Naive thymus-derived CD4-positive, alpha-beta T cell (primary cell): ENCODE measurements at regions not wholly inside any gene's neighbourhood (a gene's known extent, or its start where the extent isn't known, plus 50 kb on each side); places are given as distances from the start of the nearest gene placed in this dataset.

Experiments used
- ATAC-seq: fragments of 150-1000 bp; cut with Tn5 transposase; 2 replicates; pipeline ENCODE4 v1.10.0; 2021; ENCODE audit warnings: mild to moderate bottlenecking, moderate library complexity
- CTCF ChIA-PET: fragments of 350-600 bp; sonication (Branson Sonifier 250); formaldehyde crosslinking; loops from one replicate; lab custom pipeline; 2021; ENCODE audit warnings: antibody characterized with exemption; lab: Charles Lee
- POLR2A ChIA-PET: fragments of 350-600 bp; sonication (Branson Sonifier 250); formaldehyde crosslinking; loops from one replicate; lab custom pipeline; 2021; ENCODE audit warnings: antibody characterized with exemption, inconsistent platforms; lab: Charles Lee
- DNase-seq, 9 donors: peaks; one replicate each; pipeline versions ENCODE4 v3.0.0 to v3.0.0-alpha.2; 2020 to 2022; ENCODE audit warnings: mixed read lengths in 1 of 9
- H3K27ac ChIP-seq: one replicate; pipeline ENCODE4 v1.7.0; 2013; ENCODE audit warnings: mild to moderate bottlenecking, low read depth, low read length, moderate library complexity
- H3K27me3 ChIP-seq, 2 donors: one replicate each; pipeline ENCODE4 v1.7.0; 2013; ENCODE audit warnings: low read length in 2 of 2, mild to moderate bottlenecking in 2 of 2, moderate library complexity in 2 of 2; ENCODE audit not compliant: control insufficient read depth in 2 of 2, insufficient read depth in 2 of 2
- H3K36me3 ChIP-seq, 3 experiments: 1 replicate in 2 of 3; 2 replicates in 1 of 3; pipeline ENCODE4 v1.7.0; 2013; ENCODE audit warnings: low read length in 3 of 3, mild to moderate bottlenecking in 3 of 3, moderate library complexity in 1 of 3; ENCODE audit not compliant: insufficient read depth in 3 of 3, control insufficient read depth in 2 of 3
- H3K4me1 ChIP-seq, 2 donors: one replicate each; pipeline ENCODE4 v1.7.0; 2013; ENCODE audit warnings: low read length in 2 of 2, mild to moderate bottlenecking in 2 of 2, moderate library complexity in 1 of 2; ENCODE audit not compliant: control insufficient read depth in 2 of 2, insufficient read depth in 2 of 2
- H3K4me3 ChIP-seq: 2 replicates; pipeline ENCODE4 v1.7.0; 2013; ENCODE audit warnings: mild to moderate bottlenecking, low read length
- H3K9me3 ChIP-seq, 3 experiments: 1 replicate in 2 of 3; 2 replicates in 1 of 3; pipeline ENCODE4 v1.7.0; 2013; ENCODE audit warnings: low read length in 3 of 3; ENCODE audit not compliant: control insufficient read depth in 2 of 3
- H3K27ac Mint-ChIP-seq, 9 donors: one replicate each; pipeline ENCODE4 v1.8.0; 2020 to 2022; ENCODE audit warnings: mixed read lengths in 9 of 9, mild to moderate bottlenecking in 8 of 9, moderate library complexity in 5 of 9, inconsistent platforms in 2 of 9
- H3K27me3 Mint-ChIP-seq, 5 donors: one replicate each; pipeline ENCODE4 v1.8.0; 2021 to 2022; ENCODE audit warnings: mixed read lengths in 5 of 5, mild to moderate bottlenecking in 1 of 5
- H3K36me3 Mint-ChIP-seq, 5 donors: one replicate each; pipeline ENCODE4 v1.8.0; 2020 to 2022; ENCODE audit warnings: mixed read lengths in 5 of 5, mild to moderate bottlenecking in 3 of 5, inconsistent platforms in 1 of 5
- H3K4me1 Mint-ChIP-seq, 7 donors: one replicate each; pipeline ENCODE4 v1.8.0; 2020 to 2022; ENCODE audit warnings: mixed read lengths in 7 of 7, mild to moderate bottlenecking in 3 of 7, inconsistent platforms in 1 of 7
- H3K4me3 Mint-ChIP-seq, 10 donors: one replicate each; pipeline ENCODE4 v1.8.0; 2020 to 2022; ENCODE audit warnings: mild to moderate bottlenecking in 10 of 10, mixed read lengths in 10 of 10, moderate library complexity in 6 of 10, inconsistent platforms in 2 of 10
- H3K9me3 Mint-ChIP-seq, 11 donors: one replicate each; pipeline ENCODE4 v1.8.0; 2020 to 2022; ENCODE audit warnings: mixed read lengths in 11 of 11, mild to moderate bottlenecking in 4 of 11, inconsistent platforms in 1 of 11, moderate library complexity in 1 of 11
- intact Hi-C, 2 donors: fragments of 100-400 bp; cut with micrococcal nuclease; formaldehyde crosslinking; loops; one replicate each; pipeline ENCODE4 v1.15.1; 2023

- Histone ChIP-seq H3K36me3 (no peaks in the 10 kb centered on the region), H3K9me3 (peaks cover 0 to 9% (median 0%) of the 10 kb centered on the region in 3 experiments), H3K27ac (no peak overlapping the region), H3K4me1 (no peaks in the 10 kb centered on the region), H3K4me3 (no peak overlapping the region), H3K27me3 (no peaks in the 10 kb centered on the region)
- Mint-ChIP-seq H3K4me3 (no peak overlapping the region), H3K27ac (no peak overlapping the region), H3K9me3 (peaks cover 3 to 12% (median 8%) of the 10 kb centered on the region in 11 donors), H3K27me3 (no peaks in the 10 kb centered on the region), H3K4me1 (no peaks in the 10 kb centered on the region), H3K36me3 (peaks cover 0 to 3% (median 0%) of the 10 kb centered on the region in 5 donors)
- no peak for DNase-seq
- ChIA-PET CTCF (no interaction called here), POLR2A (no interaction called here)
- intact Hi-C loops, result no loop called here
- no peak for ATAC-seq
Observed at GRCh38 chr12:85679296-85679695, 156.9 kb downstream of the RASSF9 start.

- H3K4me1 Mint-ChIP-seq, result no peaks in the 10 kb centered on the region
- H3K27ac Mint-ChIP-seq, result no peak overlapping the region
- Histone ChIP-seq H3K4me1 (no peaks in the 10 kb centered on the region), H3K36me3 (no peaks in the 10 kb centered on the region), H3K4me3 (no peak overlapping the region), H3K9me3 (peaks cover 0 to 9% (median 0%) of the 10 kb centered on the region in 3 experiments), H3K27ac (no peak overlapping the region), H3K27me3 (no peaks in the 10 kb centered on the region)
- intact Hi-C loops, result no loop called here
- ATAC-seq (no peak), DNase-seq (no peak)
- ChIA-PET CTCF (no interaction called here), POLR2A (no interaction called here)
- H3K4me3 Mint-ChIP-seq, result no peak overlapping the region
- no peaks in the 10 kb centered on the region for H3K27me3 Mint-ChIP-seq
- H3K9me3 Mint-ChIP-seq, result peaks cover 3 to 10% (median 7%) of the 10 kb centered on the region in 11 donors
- peaks cover 0 to 3% (median 0%) of the 10 kb centered on the region in 5 donors for H3K36me3 Mint-ChIP-seq
Observed at GRCh38 chr12:85680881-85681280, 155.3 kb downstream of the RASSF9 start.

DNA sequence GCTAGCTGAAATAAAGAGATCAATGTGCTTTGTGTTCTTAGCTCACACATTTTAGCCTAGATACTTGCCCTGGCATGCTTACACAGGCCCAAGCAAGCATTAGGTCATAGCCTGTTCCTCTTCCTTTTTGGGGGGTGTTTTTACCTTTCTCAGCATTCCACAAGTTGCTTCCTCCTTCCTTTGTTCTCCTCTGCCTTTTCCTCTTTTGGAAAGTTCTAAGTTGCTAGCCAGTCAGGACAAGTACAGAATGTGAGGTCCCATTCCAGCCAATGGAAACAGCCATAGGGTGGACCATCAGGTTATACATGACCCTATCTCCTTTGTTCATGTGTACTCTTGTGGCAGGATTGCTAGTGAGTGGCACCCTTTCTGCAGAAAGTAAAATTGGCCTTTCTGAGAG is 154.9 kb downstream of the RASSF9 start:
- no peak for ATAC-seq
- intact Hi-C loops, result no loop called here
- H3K27ac Mint-ChIP-seq, result no peak overlapping the region
- no peak overlapping the region for H3K27ac ChIP-seq
- no peaks in the 10 kb centered on the region for H3K27me3 ChIP-seq
- ChIA-PET CTCF (no interaction called here), POLR2A (no interaction called here)
- peaks cover 3 to 10% (median 7%) of the 10 kb centered on the region in 11 donors for H3K9me3 Mint-ChIP-seq
- no peak for DNase-seq
- H3K4me3 Mint-ChIP-seq, result no peak overlapping the region
- H3K9me3 ChIP-seq, result peaks cover 0 to 9% (median 0%) of the 10 kb centered on the region in 3 experiments
- no peak overlapping the region for H3K4me3 ChIP-seq
- no peaks in the 10 kb centered on the region for H3K36me3 ChIP-seq
- no peaks in the 10 kb centered on the region for H3K27me3 Mint-ChIP-seq
- H3K4me1 Mint-ChIP-seq, result no peaks in the 10 kb centered on the region
- no peaks in the 10 kb centered on the region for H3K4me1 ChIP-seq
- peaks cover 0 to 3% (median 0%) of the 10 kb centered on the region in 5 donors for H3K36me3 Mint-ChIP-seq

DNA sequence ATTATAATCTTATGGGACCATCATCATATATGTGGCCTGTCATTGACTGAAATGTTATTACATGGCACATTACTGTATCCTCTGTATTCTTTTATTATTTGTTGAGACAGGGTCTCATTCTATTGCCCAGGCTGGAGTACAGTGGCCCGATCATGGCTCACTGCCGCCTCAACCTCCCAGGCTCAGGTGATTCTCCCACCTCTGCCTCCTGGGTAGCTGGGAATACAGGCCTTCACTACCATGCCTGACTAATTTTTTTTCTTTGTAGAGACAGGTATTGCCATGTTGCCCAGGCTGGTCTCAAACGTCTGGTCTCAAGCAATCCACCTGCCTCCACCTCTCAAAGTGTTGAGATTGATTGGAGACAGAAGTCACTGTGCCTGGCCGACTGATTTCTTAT is 153.2 kb downstream of the RASSF9 start:
- no peak overlapping the region for H3K27ac Mint-ChIP-seq
- no peaks in the 10 kb centered on the region for H3K36me3 ChIP-seq
- no peak overlapping the region for H3K4me3 Mint-ChIP-seq
- H3K36me3 Mint-ChIP-seq, result peaks cover 0 to 3% (median 0%) of the 10 kb centered on the region in 5 donors
- no peaks in the 10 kb centered on the region for H3K4me1 Mint-ChIP-seq
- H3K4me3 ChIP-seq, result no peak overlapping the region
- no peaks in the 10 kb centered on the region for H3K27me3 ChIP-seq
- H3K27ac ChIP-seq, result no peak overlapping the region
- no peak for ATAC-seq
- intact Hi-C loops, result no loop called here
- ChIA-PET POLR2A (no interaction called here), CTCF (no interaction called here)
- no peaks in the 10 kb centered on the region for H3K27me3 Mint-ChIP-seq
- H3K4me1 ChIP-seq, result no peaks in the 10 kb centered on the region
- DNase-seq, result no peak
- H3K9me3 Mint-ChIP-seq, result peaks cover 3 to 12% (median 8%) of the 10 kb centered on the region in 11 donors
- H3K9me3 ChIP-seq, result peaks cover 0 to 9% (median 0%) of the 10 kb centered on the region in 3 experiments

DNA sequence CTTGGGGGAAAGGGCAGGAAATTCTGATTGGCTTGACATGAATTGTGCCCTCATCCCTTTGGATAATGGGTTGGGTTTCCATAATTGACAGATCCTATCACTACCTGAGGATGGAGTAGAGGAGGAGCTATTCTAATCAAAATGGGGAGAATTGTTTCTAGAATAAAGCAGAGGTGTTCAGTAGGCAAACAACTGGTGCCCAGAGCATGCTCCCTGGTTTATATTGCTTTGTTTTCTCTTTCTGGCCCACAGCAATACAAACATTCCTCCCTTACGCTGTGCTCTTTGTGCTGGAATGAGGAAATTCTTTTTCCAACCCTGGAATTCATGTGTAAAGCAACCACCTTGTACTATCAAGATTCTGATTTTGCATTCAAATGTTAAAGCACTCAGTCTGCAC is 147.4 kb downstream of the RASSF9 start:
- no peak overlapping the region for H3K4me3 Mint-ChIP-seq
- Histone ChIP-seq H3K27ac (no peak overlapping the region), H3K36me3 (no peaks in the 10 kb centered on the region), H3K4me1 (no peaks in the 10 kb centered on the region), H3K4me3 (no peak overlapping the region), H3K9me3 (no peaks in the 10 kb centered on the region), H3K27me3 (no peaks in the 10 kb centered on the region)
- ATAC-seq (no peak), DNase-seq (no peak)
- intact Hi-C loops, result no loop called here
- H3K27ac Mint-ChIP-seq, result no peak overlapping the region
- H3K9me3 Mint-ChIP-seq, result peaks cover 0 to 6% (median 0%) of the 10 kb centered on the region in 11 donors
- CTCF ChIA-PET, result no interaction called here
- no peaks in the 10 kb centered on the region for H3K27me3 Mint-ChIP-seq
- no peaks in the 10 kb centered on the region for H3K4me1 Mint-ChIP-seq
- POLR2A ChIA-PET, result no interaction called here
- no peaks in the 10 kb centered on the region for H3K36me3 Mint-ChIP-seq

GRCh38 chr12:85690146-85690545 is 146.1 kb downstream of the RASSF9 start:
- Mint-ChIP-seq H3K27ac (no peak overlapping the region), H3K4me1 (no peaks in the 10 kb centered on the region), H3K4me3 (no peak overlapping the region), H3K36me3 (no peaks in the 10 kb centered on the region), H3K27me3 (no peaks in the 10 kb centered on the region), H3K9me3 (peaks cover 0 to 6% (median 0%) of the 10 kb centered on the region in 11 donors)
- Histone ChIP-seq H3K36me3 (no peaks in the 10 kb centered on the region), H3K27me3 (no peaks in the 10 kb centered on the region), H3K4me3 (no peak overlapping the region), H3K27ac (no peak overlapping the region), H3K9me3 (no peaks in the 10 kb centered on the region), H3K4me1 (no peaks in the 10 kb centered on the region)
- ATAC-seq (no peak), DNase-seq (no peak)
- POLR2A ChIA-PET, result no interaction called here
- CTCF ChIA-PET, result no interaction called here
- intact Hi-C loops, result no loop called here

- H3K9me3 Mint-ChIP-seq, result peaks cover 0 to 6% (median 0%) of the 10 kb centered on the region in 11 donors
- Histone ChIP-seq H3K4me3 (no peak overlapping the region), H3K36me3 (no peaks in the 10 kb centered on the region), H3K27ac (no peak overlapping the region), H3K4me1 (no peaks in the 10 kb centered on the region), H3K9me3 (no peaks in the 10 kb centered on the region), H3K27me3 (no peaks in the 10 kb centered on the region)
- POLR2A ChIA-PET, result no interaction called here
- no peaks in the 10 kb centered on the region for H3K27me3 Mint-ChIP-seq
- H3K4me3 Mint-ChIP-seq, result no peak overlapping the region
- ATAC-seq (no peak), DNase-seq (no peak)
- H3K36me3 Mint-ChIP-seq, result no peaks in the 10 kb centered on the region
- intact Hi-C loops, result no loop called here
- no peak overlapping the region for H3K27ac Mint-ChIP-seq
- H3K4me1 Mint-ChIP-seq, result no peaks in the 10 kb centered on the region
- CTCF ChIA-PET, result no interaction called here
Observed at GRCh38 chr12:85693093-85693665, 143.0 kb downstream of the RASSF9 start.
